KMS-11 (cell line): ENCODE measurements at regions not wholly inside any gene's neighbourhood (a gene's known extent, or its start where the extent isn't known, plus 50 kb on each side); places are given as distances from the start of the nearest gene placed in this dataset.

ENCODE experiments used
- H2AFZ ChIP-seq: fragments of 200-600 bp; sonication (generic); 2 replicates; pipeline ENCODE4 v1.6.1; 2016; ENCODE audit warnings: antibody characterized with exemption, mixed run types, low read depth
- H3K27ac ChIP-seq: fragments of 200-600 bp; sonication (generic); 2 replicates; pipeline ENCODE4 v1.6.1; 2016; ENCODE audit warnings: mild to moderate bottlenecking, mixed run types
- H3K27me3 ChIP-seq: fragments of 200-600 bp; sonication (generic); 2 replicates; pipeline ENCODE4 v1.6.1; 2017; ENCODE audit warnings: mild to moderate bottlenecking, low read depth, mixed run types, moderate library complexity; ENCODE audit not compliant: insufficient read depth
- H3K36me3 ChIP-seq: fragments of 200-600 bp; sonication (generic); 2 replicates; pipeline ENCODE4 v1.6.1; 2017; ENCODE audit warnings: mild to moderate bottlenecking, mixed run types; ENCODE audit not compliant: insufficient read depth
- H3K4me1 ChIP-seq: fragments of 200-600 bp; sonication (generic); 2 replicates; pipeline ENCODE4 v1.6.1; 2016; ENCODE audit warnings: mild to moderate bottlenecking, low read depth, mixed run types; ENCODE audit not compliant: poor library complexity, severe bottlenecking
- H3K4me2 ChIP-seq: fragments of 200-600 bp; sonication (generic); 2 replicates; pipeline ENCODE4 v1.7.0; 2016; ENCODE audit warnings: mild to moderate bottlenecking, mixed run types
- H3K4me3 ChIP-seq: fragments of 200-600 bp; sonication (generic); IDR thresholded peaks from 2 replicates; pipeline ENCODE4 v1.6.1; 2017; ENCODE audit warnings: low read depth, low read length, mixed read lengths; ENCODE audit not compliant: insufficient read depth
- H3K79me2 ChIP-seq: fragments of 200-600 bp; sonication (generic); 2 replicates; pipeline ENCODE4 v1.6.1; 2016; ENCODE audit warnings: low read depth, mixed run types; ENCODE audit not compliant: insufficient read depth
- H3K9ac ChIP-seq: fragments of 200-600 bp; sonication (generic); 2 replicates; pipeline ENCODE4 v1.6.1; 2016; ENCODE audit warnings: mild to moderate bottlenecking, mixed run types
- H4K20me1 ChIP-seq: fragments of 200-600 bp; sonication (generic); 2 replicates; pipeline ENCODE4 v1.6.1; 2016; ENCODE audit warnings: mild to moderate bottlenecking, mixed run types; ENCODE audit not compliant: insufficient read depth
- CTCF ChIP-seq: fragments of 200-600 bp; sonication (generic); conservative IDR thresholded peaks from 2 replicates; pipeline ENCODE4 v1.6.1; 2017; ENCODE audit warnings: low read depth, mild to moderate bottlenecking, antibody characterized with exemption, low read length, moderate library complexity, mixed read lengths

DNA sequence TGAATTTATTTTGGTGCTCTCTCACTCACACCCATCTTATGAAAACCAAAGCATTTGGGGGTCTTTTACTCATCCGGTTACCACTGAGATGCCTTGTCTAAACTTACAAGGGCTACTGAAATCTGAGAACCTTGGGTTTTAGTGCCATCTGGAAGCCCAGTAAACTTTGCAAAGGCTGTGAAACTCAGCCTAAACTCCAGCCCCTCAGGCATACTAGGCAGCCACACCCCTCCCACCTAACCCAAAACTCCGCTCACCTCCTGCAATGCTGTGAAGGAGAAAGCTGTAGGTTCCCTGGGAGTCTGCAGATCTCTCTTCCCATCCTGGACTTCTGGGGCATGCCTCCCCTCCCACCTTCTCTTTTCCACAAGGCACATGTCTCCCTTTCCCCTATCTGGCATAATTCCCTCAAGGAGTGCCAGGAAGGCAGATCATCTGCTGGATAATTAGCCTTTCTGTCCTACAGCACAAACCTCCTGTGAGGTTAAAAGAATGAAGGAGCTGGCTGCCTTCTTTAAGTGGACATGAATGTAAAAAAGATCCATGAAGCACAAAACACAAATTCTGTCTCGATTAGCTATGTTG lies 71.5 kb upstream of the ANXA1 start:
- H3K4me3 ChIP-seq, result no peak overlapping the region
- no peak for TF ChIP-seq CTCF
- H3K79me2 ChIP-seq, result no peaks in the 10 kb centered on the region
- no peak overlapping the region for H2AFZ ChIP-seq
- H3K27me3 ChIP-seq, result no peaks in the 10 kb centered on the region
- H3K36me3 ChIP-seq, result no peaks in the 10 kb centered on the region
- no peaks in the 10 kb centered on the region for H3K4me1 ChIP-seq
- H4K20me1 ChIP-seq, result no peaks in the 10 kb centered on the region
- no peak overlapping the region for H3K27ac ChIP-seq
- no peak overlapping the region for H3K9ac ChIP-seq
- no peak overlapping the region for H3K4me2 ChIP-seq

DNA sequence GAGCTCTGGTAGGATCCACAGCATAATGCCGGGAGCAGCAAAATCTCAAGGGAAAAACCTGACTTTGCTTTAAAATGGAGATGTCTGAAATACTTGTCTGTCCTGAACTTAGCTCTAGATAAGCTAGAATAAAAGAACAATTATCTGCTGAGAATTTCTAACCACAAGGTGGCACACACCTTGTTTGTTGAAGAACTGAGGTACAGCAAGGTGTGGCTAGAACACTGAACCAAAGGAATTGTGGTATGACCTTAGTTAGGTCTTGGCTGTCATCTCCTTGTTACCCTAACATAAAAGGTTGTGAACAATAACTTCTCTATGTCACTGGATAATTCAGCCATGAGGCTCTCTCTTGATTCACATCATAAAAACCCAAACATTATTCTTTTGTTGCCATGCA lies 72.3 kb upstream of the ANXA1 start:
- no peaks in the 10 kb centered on the region for H3K36me3 ChIP-seq
- no peaks in the 10 kb centered on the region for H3K79me2 ChIP-seq
- no peak overlapping the region for H3K4me3 ChIP-seq
- H3K27ac ChIP-seq, result no peak overlapping the region
- H2AFZ ChIP-seq, result no peak overlapping the region
- no peaks in the 10 kb centered on the region for H3K27me3 ChIP-seq
- H3K9ac ChIP-seq, result no peak overlapping the region
- no peaks in the 10 kb centered on the region for H4K20me1 ChIP-seq
- H3K4me1 ChIP-seq, result no peaks in the 10 kb centered on the region
- TF ChIP-seq CTCF, result no peak
- H3K4me2 ChIP-seq, result no peak overlapping the region

- Histone ChIP-seq H3K4me1 (no peaks in the 10 kb centered on the region), H3K27ac (no peak overlapping the region), H3K27me3 (no peaks in the 10 kb centered on the region), H3K79me2 (no peaks in the 10 kb centered on the region), H3K9ac (no peak overlapping the region), H4K20me1 (no peaks in the 10 kb centered on the region), H3K4me2 (no peak overlapping the region), H3K36me3 (no peaks in the 10 kb centered on the region), H2AFZ (no peak overlapping the region), H3K4me3 (no peak overlapping the region)
- TF ChIP-seq CTCF, result no peak
Measured at GRCh38 chr9:73077625-73078030, 74.0 kb upstream of the ANXA1 start.

- H3K36me3 ChIP-seq, result no peaks in the 10 kb centered on the region
- no peak overlapping the region for H3K9ac ChIP-seq
- H3K4me3 ChIP-seq, result no peak overlapping the region
- H2AFZ ChIP-seq, result no peak overlapping the region
- no peak overlapping the region for H3K27ac ChIP-seq
- no peaks in the 10 kb centered on the region for H3K4me1 ChIP-seq
- no peak for TF ChIP-seq CTCF
- no peak overlapping the region for H3K4me2 ChIP-seq
- no peaks in the 10 kb centered on the region for H4K20me1 ChIP-seq
- H3K79me2 ChIP-seq, result no peaks in the 10 kb centered on the region
- H3K27me3 ChIP-seq, result no peaks in the 10 kb centered on the region
Measured at GRCh38 chr9:73076970-73077369, 74.7 kb upstream of the ANXA1 start.
